ENCODE measurements at regions not wholly inside any gene's neighbourhood (a gene's known extent, or its start where the extent isn't known, plus 50 kb on each side); places are given as distances from the start of the nearest gene placed in this dataset.

DNA sequence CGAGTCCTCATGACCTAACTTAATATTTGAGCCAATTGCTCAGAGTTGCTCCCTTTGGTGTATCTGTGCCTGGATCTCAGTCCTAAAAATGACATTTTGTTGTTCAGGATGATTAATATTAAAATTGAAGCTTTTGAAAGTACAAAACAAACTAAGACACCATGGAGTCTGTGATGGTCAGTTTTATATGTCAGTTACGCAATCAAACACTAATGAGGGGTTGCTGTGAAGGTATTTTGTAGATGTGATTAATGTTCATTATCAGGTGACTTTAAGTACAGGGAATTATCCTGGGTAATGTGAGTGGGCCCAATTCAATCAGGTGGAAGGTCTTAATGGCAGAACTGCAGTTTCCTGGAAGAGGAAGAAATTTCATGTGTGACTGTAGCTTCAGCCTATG lies 546.7 kb downstream of the REEP3 start:
- ATAC-seq (no peak), DNase-seq (no peak)
- H3K36me3 ChIP-seq (replicated peaks in 1 of 2; ENCODE audit: insufficient read depth in 1 of 2, low read depth in 2 of 2): no peaks in the 10 kb centered on the region
- H3K4me3 ChIP-seq: no peak overlapping the region
- TF ChIP-seq CTCF (IDR thresholded peaks at IDR 0.05) (no peak), POLR2A (IDR thresholded peaks at IDR 0.05) (no peak)
- no peaks in the 10 kb centered on the region for H3K9me3 ChIP-seq
- intact Hi-C loops (cut with DNase I): no loop called here
- WGBS, 2 donors: 87 to 95% methylated on average over 2 of the region's 2 CpGs
- no peaks in the 10 kb centered on the region for H3K4me1 ChIP-seq
- H3K27ac ChIP-seq: no peak overlapping the region
- no peaks in the 10 kb centered on the region for H3K27me3 ChIP-seq

GRCh38 chr10:64070241-64070640 lies 549.0 kb downstream of the REEP3 start:
- Histone ChIP-seq H3K27me3 (no peaks in the 10 kb centered on the region), H3K4me1 (no peaks in the 10 kb centered on the region), H3K9me3 (no peaks in the 10 kb centered on the region), H3K27ac (no peak overlapping the region), H3K36me3 (replicated peaks in 1 of 2; ENCODE audit: insufficient read depth in 1 of 2, low read depth in 2 of 2) (no peaks in the 10 kb centered on the region), H3K4me3 (no peak overlapping the region)
- no peak for ATAC-seq
- TF ChIP-seq CTCF (IDR thresholded peaks at IDR 0.05) (no peak), POLR2A (IDR thresholded peaks at IDR 0.05) (no peak)
- WGBS, 2 donors: 86 to 95% methylated on average over 1 of the region's 1 CpG
- intact Hi-C loops (cut with DNase I): no loop called here
- DNase-seq: no peak

DNA sequence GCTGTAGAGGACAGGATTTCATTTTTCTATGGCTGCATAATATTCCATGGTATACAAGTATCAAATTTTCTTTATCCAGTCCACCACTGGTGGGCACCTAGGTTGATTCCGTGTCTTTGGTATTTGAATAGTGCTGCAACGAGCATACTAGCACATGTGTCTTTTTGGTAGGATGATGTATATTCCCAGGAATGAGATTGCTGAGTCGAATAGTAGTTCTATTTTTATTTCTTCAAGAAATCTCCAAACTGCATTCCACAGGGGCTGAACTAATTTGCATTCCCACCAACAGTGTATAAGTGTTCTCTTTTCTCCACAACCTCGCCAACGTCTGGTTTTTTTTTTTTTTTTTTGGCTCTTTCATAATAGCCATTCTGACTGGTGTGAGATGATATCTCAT lies 550.0 kb downstream of the REEP3 start:
- DNase-seq: no peak
- Histone ChIP-seq H3K36me3 (replicated peaks in 1 of 2; ENCODE audit: insufficient read depth in 1 of 2, low read depth in 2 of 2) (no peaks in the 10 kb centered on the region), H3K27me3 (no peaks in the 10 kb centered on the region), H3K27ac (no peak overlapping the region), H3K4me3 (no peak overlapping the region), H3K4me1 (no peaks in the 10 kb centered on the region), H3K9me3 (no peaks in the 10 kb centered on the region)
- WGBS, 2 donors: 56 to 71% methylated on average over 5 of the region's 5 CpGs
- intact Hi-C loops (cut with DNase I): no loop called here
- TF ChIP-seq POLR2A (IDR thresholded peaks at IDR 0.05) (no peak), CTCF (IDR thresholded peaks at IDR 0.05) (no peak)
- ATAC-seq: no peak

- Histone ChIP-seq H3K27ac (no peak overlapping the region), H3K9me3 (peaks cover 0 to 4% (median 0%) of the 10 kb centered on the region in 3 donors), H3K27me3 (no peaks in the 10 kb centered on the region), H3K4me3 (no peak overlapping the region), H3K36me3 (replicated peaks in 1 of 2; ENCODE audit: insufficient read depth in 1 of 2, low read depth in 2 of 2) (no peaks in the 10 kb centered on the region), H3K4me1 (no peaks in the 10 kb centered on the region)
- WGBS, 2 donors: 45 to 51% methylated on average over 2 of the region's 2 CpGs
- no peak for TF ChIP-seq CTCF (IDR thresholded peaks at IDR 0.05)
- TF ChIP-seq POLR2A (IDR thresholded peaks at IDR 0.05): no peak
- intact Hi-C loops (cut with DNase I): no loop called here
- no peak for DNase-seq
- ATAC-seq: no peak
Measured at GRCh38 chr10:64075604-64076003, 554.4 kb downstream of the REEP3 start.

DNA sequence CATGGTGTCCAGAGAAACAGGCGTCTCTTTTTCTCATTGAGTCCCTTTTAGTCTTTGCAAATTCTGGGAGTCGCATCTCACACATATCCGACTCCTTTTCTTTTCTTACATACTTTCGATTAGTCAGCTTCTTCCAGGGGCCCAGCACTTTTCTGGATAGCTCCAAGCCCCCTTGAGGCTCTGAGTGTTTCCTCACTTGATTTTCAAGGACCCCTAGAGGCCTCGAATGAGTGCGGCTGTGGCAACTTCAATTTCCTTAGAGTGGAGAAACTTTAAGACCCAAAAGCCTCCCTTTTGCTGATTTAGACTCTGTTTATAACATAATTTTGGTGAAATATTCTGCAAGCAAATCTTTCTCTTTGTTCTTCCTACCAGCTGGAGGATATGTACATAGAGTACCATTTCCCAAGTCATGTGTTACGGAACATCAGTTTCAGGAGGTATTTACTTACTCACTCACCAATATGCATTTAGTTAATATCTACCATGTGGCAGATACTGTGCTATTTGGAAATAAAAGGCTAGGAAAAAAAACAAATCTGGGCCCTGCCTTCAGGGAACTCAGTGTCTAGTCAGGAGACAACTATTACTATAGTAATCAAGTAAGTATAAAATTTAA lies 555.2 kb downstream of the REEP3 start:
- DNase-seq: no peak
- no peak overlapping the region for H3K4me3 ChIP-seq
- H3K27ac ChIP-seq: no peak overlapping the region
- peaks cover 0 to 4% (median 0%) of the 10 kb centered on the region in 3 donors for H3K9me3 ChIP-seq
- TF ChIP-seq POLR2A (IDR thresholded peaks at IDR 0.05) (no peak), CTCF (IDR thresholded peaks at IDR 0.05) (no peak)
- no peaks in the 10 kb centered on the region for H3K4me1 ChIP-seq
- H3K27me3 ChIP-seq: no peaks in the 10 kb centered on the region
- WGBS, 2 donors: 79 to 85% methylated on average over 7 of the region's 7 CpGs
- ATAC-seq: no peak
- no peaks in the 10 kb centered on the region for H3K36me3 ChIP-seq (replicated peaks in 1 of 2; ENCODE audit: insufficient read depth in 1 of 2, low read depth in 2 of 2)
- intact Hi-C loops (cut with DNase I): no loop called here

All from body of pancreas (tissue), 4 donors.